NCI-H510A treated with DMSO at 0.1 percent for 48 hours (cell line): ENCODE measurements at regions not wholly inside any gene's neighbourhood (a gene's known extent, or its start where the extent isn't known, plus 50 kb on each side); places are given as distances from the start of the nearest gene placed in this dataset.

Experiments
- DNase-seq: peaks from one replicate; lab custom pipeline; 2025; lab: John Stamatoyannopoulos, UW

DNA sequence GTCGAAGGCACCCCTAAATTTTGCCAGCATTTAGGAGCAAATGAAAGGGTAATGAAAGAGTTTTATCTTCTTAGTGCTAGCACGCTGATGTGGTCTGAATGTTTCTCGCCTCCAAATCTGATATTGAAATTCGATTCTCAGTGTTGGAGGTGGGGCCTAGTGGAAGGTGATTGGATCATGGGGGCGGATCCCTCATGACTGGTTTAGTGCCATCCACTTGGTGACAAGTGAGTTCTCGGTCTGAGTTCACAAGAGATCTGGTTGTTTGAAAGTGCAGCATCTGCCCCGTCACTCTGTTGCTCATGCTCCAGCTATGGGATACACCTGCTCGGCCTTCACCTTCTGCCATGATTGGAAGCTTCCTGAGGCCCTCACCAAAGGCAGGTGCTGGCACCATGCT is 75.1 kb upstream of the ZBTB40 start:
- no peak for DNase-seq

DNA sequence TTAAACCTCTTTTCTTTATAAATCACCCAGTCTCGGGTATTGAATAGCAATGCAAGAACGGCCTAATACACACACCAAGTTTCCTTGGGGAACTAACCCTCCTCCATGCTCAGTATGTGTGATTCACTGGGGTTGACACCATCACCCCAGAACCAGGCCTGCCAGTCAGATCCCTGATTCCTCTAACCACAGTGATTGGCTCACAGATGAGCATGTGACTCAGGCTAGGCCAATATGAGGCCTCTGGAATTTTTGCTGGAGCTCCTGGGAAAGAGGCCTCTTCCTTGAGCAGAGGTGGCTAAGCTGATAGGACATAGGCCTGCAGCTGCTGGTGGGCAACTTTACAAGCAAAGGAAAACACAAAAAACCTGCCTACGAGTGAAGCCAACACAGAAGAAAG is 74.7 kb upstream of the ZBTB40 start:
- no peak for DNase-seq

DNA sequence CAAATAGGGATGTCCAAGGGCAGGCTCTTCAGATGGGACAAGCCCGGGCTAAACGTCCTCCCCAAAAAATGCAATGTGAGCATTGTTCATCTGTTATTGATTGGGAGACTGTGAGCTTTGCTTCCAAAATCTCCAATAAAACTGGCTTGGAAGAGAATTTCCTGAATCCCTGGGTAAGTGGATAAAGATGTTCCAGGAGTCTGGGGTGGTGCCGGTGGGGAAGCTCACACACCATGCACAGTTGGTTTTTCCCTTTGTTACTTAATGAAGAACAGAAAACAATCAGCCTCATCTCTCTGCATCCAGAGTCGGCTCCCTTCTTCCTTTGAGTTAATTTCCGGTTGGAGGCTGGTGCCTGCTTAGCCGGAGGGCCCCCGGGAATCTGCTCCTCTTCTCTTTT is 72.1 kb upstream of the ZBTB40 start:
- DNase-seq = no peak

DNA sequence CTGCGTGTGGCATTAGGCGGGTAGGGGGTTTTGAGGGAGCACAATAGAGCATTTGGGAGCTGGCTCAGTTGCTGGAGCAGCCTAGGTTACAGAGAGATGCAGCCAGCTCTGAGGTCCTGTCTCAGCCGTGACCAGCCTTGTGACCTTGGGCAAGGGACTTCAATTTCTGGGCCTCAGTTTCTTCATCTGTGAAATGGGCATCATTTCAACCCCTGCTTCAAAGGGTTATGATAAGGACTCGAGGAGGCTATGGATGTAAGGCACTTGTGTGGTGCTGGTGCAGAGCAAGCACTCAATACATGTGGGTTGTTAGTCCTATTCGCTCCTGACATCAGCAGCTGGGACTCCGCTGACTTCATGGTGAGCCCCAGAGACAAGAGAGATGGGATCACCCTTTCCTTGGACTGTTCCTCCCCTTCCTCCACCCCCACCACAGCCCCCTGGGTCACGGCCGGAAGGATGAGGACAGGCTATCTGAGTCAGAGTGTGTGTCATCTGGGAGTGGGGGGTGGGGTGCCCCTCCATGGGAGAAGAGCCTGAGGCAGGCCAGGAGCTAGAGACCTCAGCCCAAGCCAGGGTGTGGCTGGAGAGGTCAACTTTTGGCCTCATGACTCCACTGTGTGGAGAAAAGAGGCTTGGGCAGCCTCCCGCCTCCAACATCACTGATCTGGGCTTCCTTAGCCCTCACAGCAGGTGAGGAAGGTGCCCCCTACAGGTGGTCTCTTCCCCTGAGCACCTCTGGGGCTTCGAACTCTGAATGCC is 71.4 kb upstream of the ZBTB40 start:
- DNase-seq = no peak

DNA sequence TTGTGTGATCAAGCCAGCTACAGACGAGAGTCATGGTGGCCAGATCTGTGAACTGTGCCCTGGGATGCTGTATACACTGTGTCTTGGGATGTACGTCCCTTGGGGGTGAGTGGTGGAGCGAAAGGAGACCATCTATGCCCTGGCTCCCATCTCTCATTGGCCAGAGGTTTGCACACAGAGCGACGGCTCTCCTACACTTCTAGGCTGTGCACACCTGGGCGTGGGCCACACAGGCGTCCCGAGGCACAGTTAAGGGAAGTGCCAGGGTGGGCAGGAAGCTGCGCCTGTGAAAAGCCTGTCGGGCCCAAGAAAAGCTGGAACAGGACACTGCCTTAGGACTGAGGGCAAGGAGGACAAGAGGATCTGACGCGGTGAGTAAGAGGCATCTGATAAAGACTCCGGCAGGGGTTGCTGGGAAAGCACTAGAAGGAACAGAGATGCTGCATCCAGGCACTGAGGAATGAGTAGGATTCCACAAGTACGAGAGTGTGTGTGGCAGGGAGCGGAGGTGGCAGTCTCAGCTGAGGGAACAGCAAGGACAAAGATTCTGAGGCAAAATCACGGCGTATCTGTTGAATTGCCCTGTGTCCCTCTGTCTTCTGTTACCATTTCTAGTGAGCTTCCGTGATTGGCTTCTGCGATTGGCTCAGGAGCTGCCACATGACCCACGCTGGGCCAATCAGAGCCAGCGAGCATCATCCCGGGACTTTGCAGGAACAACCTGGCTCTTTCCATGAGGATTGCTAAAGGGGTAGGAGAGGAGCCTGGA is 67.9 kb upstream of the ZBTB40 start:
- DNase-seq = no peak

DNA sequence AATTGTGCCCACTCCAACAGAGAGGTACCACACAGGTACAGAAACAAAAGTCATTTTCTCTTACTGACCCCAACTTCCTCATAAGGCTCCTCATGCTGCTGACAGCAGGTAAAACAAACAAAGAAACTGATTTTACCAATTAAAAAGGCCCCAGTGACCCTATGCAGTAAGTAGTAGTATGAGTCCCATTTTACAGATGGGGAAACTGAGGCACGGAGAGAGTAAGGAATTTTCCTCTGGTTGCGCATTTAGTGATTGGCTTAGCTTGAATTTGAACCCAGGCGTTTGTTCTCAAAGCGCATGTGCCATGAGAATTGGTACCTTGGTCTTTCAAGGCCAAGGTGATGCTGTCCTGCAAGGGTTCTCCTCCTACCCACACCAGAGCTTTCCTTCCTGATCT is 66.1 kb upstream of the ZBTB40 start:
- DNase-seq = no peak

DNA sequence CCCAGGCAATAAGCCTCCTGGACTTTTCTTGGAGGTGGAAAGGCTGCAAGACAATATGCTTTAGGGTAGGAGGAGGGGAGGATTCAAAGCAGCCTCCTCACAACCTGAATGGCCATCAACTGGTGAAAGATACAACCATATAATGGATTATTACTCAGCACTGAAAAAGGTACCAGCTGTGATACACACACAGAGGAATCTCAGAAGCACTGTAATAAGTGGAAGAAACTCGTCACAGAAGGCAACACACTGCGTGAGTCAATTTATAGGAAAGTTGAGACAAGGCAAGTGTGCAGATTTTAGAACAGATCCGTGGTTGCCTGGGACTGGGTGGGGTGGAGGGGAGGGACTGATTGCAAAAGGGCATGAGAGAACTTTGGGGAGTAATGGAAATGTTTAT is 64.9 kb upstream of the ZBTB40 start:
- no peak for DNase-seq

DNA sequence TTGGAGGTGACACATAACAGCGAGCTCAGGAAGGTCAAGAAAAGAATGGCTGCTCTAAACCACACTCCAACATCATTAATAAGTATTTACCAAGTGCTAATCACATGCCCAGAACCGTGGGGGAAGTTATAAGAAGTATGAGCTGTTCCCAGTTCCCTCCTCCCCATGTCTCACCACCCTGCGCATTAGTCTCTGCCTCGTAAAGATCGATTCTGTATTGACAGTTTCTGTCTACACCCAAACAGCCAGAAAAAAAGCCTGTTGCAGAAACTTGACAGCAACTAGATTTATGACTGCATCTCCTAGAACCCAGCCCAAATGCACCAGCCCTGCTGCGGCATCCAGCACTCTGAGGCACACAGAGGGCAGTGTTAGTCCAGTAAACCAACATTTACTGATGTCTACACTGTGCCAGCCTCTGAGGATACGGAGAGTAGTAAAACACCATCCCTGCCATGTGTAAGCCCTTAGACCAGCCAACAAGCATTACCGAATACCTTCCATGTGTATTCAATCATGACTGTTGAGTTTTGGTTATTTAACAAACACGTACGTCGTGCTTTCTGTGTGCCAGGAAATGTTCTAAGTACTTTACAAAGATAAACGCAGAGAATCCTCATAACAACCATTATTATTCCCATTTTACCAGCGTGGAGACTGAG is 63.6 kb upstream of the ZBTB40 start:
- no peak for DNase-seq

DNA sequence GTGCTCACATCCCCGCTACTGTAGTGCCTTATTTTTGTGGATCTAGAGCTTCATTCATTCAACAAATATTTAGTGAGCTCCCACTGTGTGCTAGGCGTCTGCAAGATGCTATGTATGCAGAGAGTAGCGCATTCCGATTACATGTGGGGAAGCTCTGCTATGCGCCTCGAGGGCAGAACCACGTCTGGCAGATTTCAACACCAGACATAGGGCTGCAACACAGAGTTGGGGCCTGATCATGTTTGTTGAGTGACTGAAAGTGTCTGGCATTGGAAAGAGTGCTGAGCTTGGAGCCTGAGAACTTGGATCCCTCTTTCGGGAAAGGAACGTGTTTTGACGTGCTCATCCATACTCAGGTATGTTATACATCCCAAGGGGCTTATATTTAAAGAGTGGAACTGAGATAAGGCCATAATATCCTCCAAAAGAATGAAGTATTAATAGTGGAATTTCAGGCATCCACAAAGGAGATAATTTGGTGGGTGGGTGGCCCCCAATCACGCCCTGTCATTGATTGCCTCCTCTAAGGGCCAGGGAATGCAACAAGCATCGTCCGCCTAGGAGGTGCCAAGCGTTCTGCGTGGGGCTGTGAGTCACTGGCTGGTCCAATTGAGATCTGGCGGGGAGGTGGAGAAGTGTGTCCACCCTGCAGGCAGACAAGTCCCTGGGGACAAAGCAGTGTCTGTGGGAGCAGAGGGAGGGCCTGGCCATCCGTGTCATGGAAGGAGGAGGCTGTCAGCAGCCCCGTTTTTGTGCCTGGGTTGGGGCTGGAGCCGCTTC is 62.8 kb upstream of the ZBTB40 start:
- DNase-seq = no peak

DNA sequence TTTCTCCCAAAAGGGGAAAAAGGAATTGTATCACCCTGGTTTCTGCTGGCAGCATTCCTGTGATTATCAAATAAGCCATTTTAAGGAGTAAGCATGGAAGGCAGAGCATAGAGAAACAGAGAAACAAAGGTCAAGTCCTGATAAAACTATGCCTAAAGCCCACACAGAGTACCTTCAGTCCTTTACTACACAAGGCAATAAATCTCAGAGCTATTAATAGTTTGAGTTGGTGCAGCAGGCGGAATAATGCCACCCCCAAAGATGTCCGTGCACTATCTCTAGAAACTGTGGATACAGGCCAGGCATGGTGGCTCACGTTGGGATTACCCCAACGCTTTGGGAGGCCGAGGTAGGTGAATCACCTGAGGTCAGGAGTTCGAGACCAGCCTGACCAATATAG is 58.1 kb upstream of the ZBTB40 start:
- no peak for DNase-seq

DNA sequence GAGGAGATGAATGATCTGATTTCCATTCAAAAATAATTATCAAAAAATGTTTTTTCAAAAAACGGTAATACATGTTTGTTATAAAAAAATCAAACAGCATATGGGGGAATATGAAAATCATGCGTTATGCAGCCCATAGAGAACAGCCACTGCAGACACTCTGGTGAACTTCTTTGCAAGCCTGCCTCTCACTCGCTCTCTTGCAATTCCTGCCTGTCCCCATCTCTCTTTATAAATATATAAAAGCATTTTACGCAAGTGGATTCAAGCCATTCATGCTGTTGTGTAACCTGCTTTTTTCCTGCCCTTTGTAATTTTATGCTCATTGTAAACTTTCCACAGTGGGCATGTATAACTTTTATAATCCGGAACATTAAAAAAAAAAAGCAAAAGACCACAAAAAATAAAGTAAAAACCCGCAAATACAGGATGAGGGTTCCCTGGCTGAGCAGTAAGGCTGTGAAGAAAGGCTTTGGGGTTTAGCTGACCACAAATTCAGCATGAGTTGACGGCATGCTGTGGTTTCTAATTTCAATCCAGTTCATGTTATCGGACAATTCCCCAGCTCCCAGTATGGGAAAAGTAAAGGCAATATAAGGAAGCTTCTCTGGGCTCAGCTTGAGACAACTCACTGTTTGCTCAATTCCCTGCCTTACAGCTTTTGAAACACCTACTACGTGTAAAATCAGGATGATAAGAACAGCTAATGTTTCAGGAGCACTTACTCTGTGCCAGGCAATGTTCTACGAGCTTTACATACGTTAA is 52.8 kb upstream of the ZBTB40 start:
- no peak for DNase-seq

DNA sequence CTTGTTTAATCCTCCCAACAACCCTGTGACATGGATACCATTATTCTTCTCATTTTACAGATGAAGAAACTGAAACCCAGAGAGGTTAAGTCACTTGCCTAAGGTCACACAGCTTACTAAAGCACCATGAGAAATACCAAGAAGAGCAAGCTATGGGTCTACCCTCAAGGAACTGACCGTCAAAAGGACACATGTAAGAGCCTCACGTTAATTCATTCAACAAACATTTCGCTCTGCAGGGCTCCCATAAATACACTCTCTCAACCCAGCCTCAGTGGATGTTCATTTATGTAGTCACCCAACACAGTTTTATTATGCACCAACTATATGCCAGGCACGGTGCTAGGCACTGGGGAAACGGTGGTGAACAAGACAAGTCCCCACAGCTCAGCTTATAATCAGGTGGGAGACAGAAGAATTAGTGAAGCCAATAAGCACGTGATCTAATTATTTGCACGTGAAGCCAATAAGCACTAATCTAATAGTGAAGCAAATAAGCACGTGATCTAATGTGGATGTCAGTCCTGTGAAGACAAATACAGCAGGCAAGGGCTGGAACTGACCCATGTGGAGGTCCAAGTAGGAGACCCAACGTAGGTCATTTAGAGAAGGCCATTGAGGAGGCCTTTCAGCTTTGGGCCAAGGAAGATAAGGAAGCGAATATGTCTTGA is 52.1 kb upstream of the ZBTB40 start:
- no peak for DNase-seq
